Endothelial cell of hepatic sinusoid (primary cell): ENCODE measurements at regions not wholly inside any gene's neighbourhood (a gene's known extent, or its start where the extent isn't known, plus 50 kb on each side); places are given as distances from the start of the nearest gene placed in this dataset.

Experiments
- in situ Hi-C: cut with HindIII; loops from 2 replicates; pipeline ENCODE4 v1.10.0; 2017; ENCODE audit warnings: low sequenced_read_pairs

- in situ Hi-C loops = no loop called here
These were observed 64.3 kb downstream of the DMRTA2 start for GRCh38 chr1:50358962-50359361.

- in situ Hi-C loops = no loop called here
These were observed 66.1 kb downstream of the DMRTA2 start for GRCh38 chr1:50357186-50357585.

- in situ Hi-C loops = no loop called here
These were observed 68.4 kb downstream of the DMRTA2 start for GRCh38 chr1:50354813-50355212.

GRCh38 chr1:50352428-50352827 is 70.8 kb downstream of the DMRTA2 start:
- in situ Hi-C loops = no loop called here

GRCh38 chr1:50350868-50351267 is 72.4 kb downstream of the DMRTA2 start:
- in situ Hi-C loops = no loop called here

GRCh38 chr1:50350421-50350820 is 72.8 kb downstream of the DMRTA2 start:
- in situ Hi-C loops = no loop called here

GRCh38 chr1:50349242-50349565 is 74.0 kb downstream of the DMRTA2 start:
- in situ Hi-C loops = loop anchor here (5.0 kb wide), 1 partner anchor 98 kb away; no protein-coding TSS in a partner anchor

GRCh38 chr1:50348449-50349241 is 74.6 kb downstream of the DMRTA2 start:
- in situ Hi-C loops = loop anchor here (5.0 kb wide), 1 partner anchor 99 kb away; no protein-coding TSS in a partner anchor

GRCh38 chr1:50347933-50348332 is 75.3 kb downstream of the DMRTA2 start:
- in situ Hi-C loops = loop anchor here (5.0 kb wide), 1 partner anchor 99 kb away; no protein-coding TSS in a partner anchor

- in situ Hi-C loops = loop anchor here (5.0 kb wide), 1 partner anchor 101 kb away; no protein-coding TSS in a partner anchor
These were observed 76.6 kb downstream of the DMRTA2 start for GRCh38 chr1:50346621-50347020.

GRCh38 chr1:50343323-50343722 is 79.9 kb downstream of the DMRTA2 start:
- in situ Hi-C loops = no loop called here

- in situ Hi-C loops = no loop called here
These were observed 80.7 kb downstream of the DMRTA2 start for GRCh38 chr1:50342525-50342924.

GRCh38 chr1:50335036-50335435 is 88.2 kb downstream of the DMRTA2 start:
- in situ Hi-C loops = no loop called here

- in situ Hi-C loops = loop anchor here (5.0 kb wide), 1 partner anchor 79 kb away; no protein-coding TSS in a partner anchor
These were observed 89.7 kb downstream of the DMRTA2 start for GRCh38 chr1:50333595-50333974.

- in situ Hi-C loops = loop anchor here (5.0 kb wide), 1 partner anchor 79 kb away; no protein-coding TSS in a partner anchor
These were observed 90.2 kb downstream of the DMRTA2 start for GRCh38 chr1:50332941-50333594.

GRCh38 chr1:50329332-50329932 is 93.8 kb downstream of the DMRTA2 start:
- in situ Hi-C loops = no loop called here

- in situ Hi-C loops = no loop called here
These were observed 94.7 kb downstream of the DMRTA2 start for GRCh38 chr1:50328552-50328951.

GRCh38 chr1:50326026-50326425 is 97.2 kb downstream of the DMRTA2 start:
- in situ Hi-C loops = no loop called here

- in situ Hi-C loops = no loop called here
These were observed 100.7 kb downstream of the DMRTA2 start for GRCh38 chr1:50322579-50322978.

GRCh38 chr1:50318428-50318827 is 104.8 kb downstream of the DMRTA2 start:
- in situ Hi-C loops = no loop called here

- in situ Hi-C loops = no loop called here
These were observed 114.4 kb downstream of the DMRTA2 start for GRCh38 chr1:50308878-50309277.

GRCh38 chr1:50305808-50306207 is 117.4 kb downstream of the DMRTA2 start:
- in situ Hi-C loops = no loop called here
